Gastrocnemius medialis (tissue), 4 donors: ENCODE measurements at regions not wholly inside any gene's neighbourhood (a gene's known extent, or its start where the extent isn't known, plus 50 kb on each side); places are given as distances from the start of the nearest gene placed in this dataset.

Source experiments
- ATAC-seq, 2 donors: fragments of 150-250 bp; one replicate each; pipeline ENCODE4 v1.9.1; 2016
- DNase-seq, 2 donors: peaks; one replicate each; pipeline ENCODE4 v3.0.0-alpha.2; 2019
- H3K27ac ChIP-seq, 4 donors: fragments of 200-600 bp; sonication (generic); 1 replicate in 1 of 4; 2 replicates in 3 of 4; pipeline ENCODE4 v1.5.1; 2016 to 2018; ENCODE audit warnings: mild to moderate bottlenecking in 2 of 4, moderate library complexity in 1 of 4
- H3K27me3 ChIP-seq, 3 donors: fragments of 200-600 bp; sonication (generic) in 2 of 3; 1 replicate in 1 of 3; 2 replicates in 2 of 3; pipeline versions ENCODE4 v1.5.1 to v1.6.0; 2016 to 2019; ENCODE audit warnings: mild to moderate bottlenecking in 1 of 3, moderate library complexity in 1 of 3
- H3K36me3 ChIP-seq, 2 donors: fragments of 200-600 bp; sonication (generic) in 1 of 2; one replicate each; pipeline ENCODE4 v1.5.1; 2017 to 2018
- H3K4me1 ChIP-seq, 2 donors: fragments of 200-600 bp; sonication (generic) in 1 of 2; one replicate each; pipeline ENCODE4 v1.5.1; 2016 to 2017; ENCODE audit warnings: mild to moderate bottlenecking in 2 of 2
- H3K4me3 ChIP-seq, 4 donors: fragments of 200-600 bp; sonication (generic) in 3 of 4; 1 replicate in 1 of 4; 2 replicates in 3 of 4; pipeline ENCODE4 v1.5.1; 2016 to 2019; ENCODE audit warnings: mild to moderate bottlenecking in 2 of 4
- H3K9me3 ChIP-seq, 3 donors: fragments of 200-600 bp; sonication (generic) in 2 of 3; 1 replicate in 1 of 3; 2 replicates in 2 of 3; pipeline ENCODE4 v1.5.1; 2016 to 2019
- CTCF ChIP-seq, 5 experiments: fragments of 450-650 bp in 3 of 5; fragments of 200-600 bp in 2 of 5; sonication (generic) in 2 of 5; IDR thresholded peaks in 4 of 5; conservative IDR thresholded peaks in 1 of 5; 1 replicate in 4 of 5; 2 replicates in 1 of 5; pipeline ENCODE4 v1.5.1; 2016 to 2019; ENCODE audit warnings: antibody characterized with exemption in 5 of 5, mild to moderate bottlenecking in 3 of 5, moderate library complexity in 3 of 5
- POLR2A ChIP-seq, 2 donors: fragments of 450-650 bp; IDR thresholded peaks; one replicate each; pipeline ENCODE4 v1.6.1; 2017; ENCODE audit warnings: antibody characterized with exemption in 2 of 2, mild to moderate bottlenecking in 2 of 2, moderate library complexity in 2 of 2
- in situ Hi-C, 4 donors: fragments of 200-750 bp; cut with MboI; loops; one replicate each; pipeline versions ENCODE4 v1.15.0 to v1.8.0; 2017; ENCODE audit warnings: low sequenced_read_pairs in 4 of 4
- intact Hi-C: fragments of 100-400 bp; cut with DNase I; formaldehyde crosslinking; loops from one replicate; pipeline ENCODE4 v1.15.1; 2023; ENCODE audit warnings: low total_unique reads

DNA sequence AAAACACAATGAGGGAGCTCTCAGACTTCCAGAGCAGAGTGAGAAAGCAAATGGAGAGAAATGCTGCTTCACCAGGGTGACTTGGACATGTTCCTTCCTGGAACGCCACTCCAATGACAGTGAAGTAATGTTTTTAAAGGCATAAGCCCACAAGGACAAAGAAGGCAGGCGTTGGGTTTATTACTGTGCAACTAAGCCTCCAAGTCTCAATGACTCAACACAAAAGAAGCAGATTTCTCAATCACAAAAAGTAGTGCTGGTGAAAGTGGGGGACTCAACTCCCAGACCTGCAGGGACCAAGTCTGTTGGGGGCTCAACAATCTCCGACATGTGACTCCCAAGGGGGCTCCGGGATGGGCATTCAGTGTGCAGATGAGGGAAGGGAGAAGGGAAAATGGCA is 505.2 kb downstream of the BCL11B start:
- intact Hi-C loops = no loop called here
- Histone ChIP-seq H3K4me1 (no peaks in the 10 kb centered on the region), H3K4me3 (no peak overlapping the region), H3K9me3 (peaks cover 0 to 6% (median 0%) of the 10 kb centered on the region in 3 donors), H3K27ac (no peak overlapping the region), H3K27me3 (no peaks in the 10 kb centered on the region), H3K36me3 (no peaks in the 10 kb centered on the region)
- ATAC-seq (peak; percentile 24 to 56), DNase-seq (no peak)
- TF ChIP-seq CTCF (IDR thresholded peaks at IDR 0.05 in 4 of 5, conservative IDR thresholded peaks at IDR 0.05 in 1 of 5) (no peak), POLR2A (IDR thresholded peaks at IDR 0.05) (no peak)
- in situ Hi-C loops = no loop called here

GRCh38 chr14:98769326-98769725 is 502.7 kb downstream of the BCL11B start:
- Histone ChIP-seq H3K27ac (no peak overlapping the region), H3K36me3 (no peaks in the 10 kb centered on the region), H3K4me3 (no peak overlapping the region), H3K27me3 (no peaks in the 10 kb centered on the region), H3K4me1 (no peaks in the 10 kb centered on the region), H3K9me3 (peaks cover 0 to 3% (median 0%) of the 10 kb centered on the region in 3 donors)
- in situ Hi-C loops = no loop called here
- ATAC-seq (no peak), DNase-seq (no peak)
- no peak for TF ChIP-seq POLR2A (IDR thresholded peaks at IDR 0.05)
- no peak for TF ChIP-seq CTCF (IDR thresholded peaks at IDR 0.05 in 4 of 5, conservative IDR thresholded peaks at IDR 0.05 in 1 of 5)
- intact Hi-C loops = no loop called here

- TF ChIP-seq POLR2A (IDR thresholded peaks at IDR 0.05) = no peak
- TF ChIP-seq CTCF (IDR thresholded peaks at IDR 0.05 in 4 of 5, conservative IDR thresholded peaks at IDR 0.05 in 1 of 5) = no peak
- ATAC-seq (no peak), DNase-seq (no peak)
- H3K36me3 ChIP-seq = no peaks in the 10 kb centered on the region
- H3K4me1 ChIP-seq = no peaks in the 10 kb centered on the region
- H3K27ac ChIP-seq = no peak overlapping the region
- H3K4me3 ChIP-seq = no peak overlapping the region
- intact Hi-C loops (loop anchor here (10.0 kb wide), 1 partner anchor 265 kb away; no protein-coding TSS in a partner anchor), in situ Hi-C loops (no loop called here)
- H3K27me3 ChIP-seq = no peaks in the 10 kb centered on the region
- H3K9me3 ChIP-seq = no peaks in the 10 kb centered on the region
These were observed 501.8 kb downstream of the BCL11B start for GRCh38 chr14:98770151-98770550.

DNA sequence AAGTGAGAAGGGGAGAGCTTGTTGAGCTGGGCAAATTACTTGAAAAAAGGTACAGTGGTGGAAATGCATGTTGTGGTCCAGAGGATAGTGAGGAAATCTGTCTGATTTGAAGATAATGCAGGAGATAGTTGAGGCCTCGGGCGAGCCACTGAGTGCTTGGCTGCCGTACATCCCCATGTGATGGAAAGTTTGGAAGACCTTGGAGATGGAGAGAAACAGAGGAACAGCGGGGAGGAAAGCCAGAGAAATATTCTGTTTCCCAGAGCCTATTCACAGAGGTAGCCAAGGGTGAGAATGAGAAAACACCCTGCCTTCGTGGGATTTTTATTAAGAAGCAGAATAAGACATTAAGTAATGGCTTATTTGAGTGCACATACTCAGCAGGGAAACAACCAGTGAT is 498.2 kb downstream of the BCL11B start:
- Histone ChIP-seq H3K27me3 (no peaks in the 10 kb centered on the region), H3K9me3 (no peaks in the 10 kb centered on the region), H3K36me3 (no peaks in the 10 kb centered on the region), H3K4me1 (no peaks in the 10 kb centered on the region), H3K27ac (no peak overlapping the region), H3K4me3 (no peak overlapping the region)
- TF ChIP-seq CTCF (IDR thresholded peaks at IDR 0.05 in 4 of 5, conservative IDR thresholded peaks at IDR 0.05 in 1 of 5) = no peak
- TF ChIP-seq POLR2A (IDR thresholded peaks at IDR 0.05) = no peak
- in situ Hi-C loops = no loop called here
- no peak for ATAC-seq
- intact Hi-C loops = loop anchor here (10.0 kb wide), 1 partner anchor 261 kb away; no protein-coding TSS in a partner anchor
- DNase-seq = no peak

GRCh38 chr14:98775892-98776291 is 496.1 kb downstream of the BCL11B start:
- intact Hi-C loops = loop anchor here (10.0 kb wide), 1 partner anchor 259 kb away; no protein-coding TSS in a partner anchor
- ATAC-seq (peak in 1 of 2 donors; percentile 74), DNase-seq (no peak)
- Histone ChIP-seq H3K27me3 (no peaks in the 10 kb centered on the region), H3K9me3 (no peaks in the 10 kb centered on the region), H3K4me3 (no peak overlapping the region), H3K4me1 (no peaks in the 10 kb centered on the region), H3K27ac (no peak overlapping the region), H3K36me3 (no peaks in the 10 kb centered on the region)
- TF ChIP-seq POLR2A (IDR thresholded peaks at IDR 0.05) = no peak
- TF ChIP-seq CTCF (IDR thresholded peaks at IDR 0.05 in 4 of 5, conservative IDR thresholded peaks at IDR 0.05 in 1 of 5) = no peak
- in situ Hi-C loops = no loop called here
